H9 (cell line): ENCODE measurements at regions not wholly inside any gene's neighbourhood (a gene's known extent, or its start where the extent isn't known, plus 50 kb on each side); places are given as distances from the start of the nearest gene placed in this dataset.

Source experiments
- DNase-seq: peaks from one replicate; pipeline ENCODE4 v3.0.0-alpha.2; 2017
- H2AFZ ChIP-seq: one replicate; pipeline ENCODE4 v1.6.1; 2013; ENCODE audit warnings: mild to moderate bottlenecking, low read length, control low read depth, moderate library complexity
- H2AK5ac ChIP-seq: 2 replicates; pipeline ENCODE4 v1.6.1; 2013; ENCODE audit warnings: low read length, control low read depth, mixed read lengths; ENCODE audit not compliant: insufficient read length
- H2BK120ac ChIP-seq: one replicate; pipeline ENCODE4 v1.6.1; 2013; ENCODE audit warnings: low read depth, mild to moderate bottlenecking, low read length, control low read depth, inconsistent platforms; ENCODE audit not compliant: poor library complexity, severe bottlenecking
- H2BK12ac ChIP-seq: 2 replicates; pipeline ENCODE4 v1.6.1; 2013; ENCODE audit warnings: low read length, control low read depth, mixed read lengths, low read depth; ENCODE audit not compliant: insufficient read length
- H2BK15ac ChIP-seq: 2 replicates; pipeline ENCODE4 v1.6.1; 2013; ENCODE audit warnings: low read depth, low read length, control low read depth
- H2BK20ac ChIP-seq: one replicate; pipeline ENCODE4 v1.6.1; 2013; ENCODE audit warnings: low read depth, mild to moderate bottlenecking, low read length, control low read depth, inconsistent platforms; ENCODE audit not compliant: poor library complexity, severe bottlenecking
- H2BK5ac ChIP-seq: 2 replicates; pipeline ENCODE4 v1.6.1; 2013; ENCODE audit warnings: low read length, control low read depth, mixed read lengths; ENCODE audit not compliant: insufficient read length
- H3K14ac ChIP-seq: 2 replicates; pipeline ENCODE4 v1.6.1; 2013; ENCODE audit warnings: low read length, control low read depth; ENCODE audit not compliant: insufficient read depth
- H3K18ac ChIP-seq: 2 replicates; pipeline ENCODE4 v1.6.1; 2013; ENCODE audit warnings: low read depth, mild to moderate bottlenecking, mixed read lengths, low read length, control low read depth; ENCODE audit not compliant: insufficient read length
- H3K23ac ChIP-seq: 2 replicates; pipeline ENCODE4 v1.6.1; 2013; ENCODE audit warnings: low read length, control low read depth, mixed read lengths, low read depth; ENCODE audit not compliant: insufficient read length
- H3K23me2 ChIP-seq: 2 replicates; pipeline ENCODE4 v1.6.1; 2013; ENCODE audit warnings: low read depth, mild to moderate bottlenecking, mixed read lengths, low read length, control low read depth; ENCODE audit not compliant: insufficient read length, poor library complexity, severe bottlenecking
- H3K27ac ChIP-seq: 2 replicates; pipeline ENCODE4 v1.5.1; 2013; ENCODE audit warnings: low read length, control low read depth, mixed read lengths, low read depth; ENCODE audit not compliant: insufficient read length
- H3K27me3 ChIP-seq: 2 replicates; pipeline ENCODE4 v1.6.1; 2013; ENCODE audit warnings: low read length, control low read depth, inconsistent platforms; ENCODE audit not compliant: insufficient read depth
- H3K4ac ChIP-seq: 2 replicates; pipeline ENCODE4 v1.6.1; 2013; ENCODE audit warnings: low read depth, mild to moderate bottlenecking, control low read depth, inconsistent platforms, low read length, moderate library complexity
- H3K4me1 ChIP-seq: 2 replicates; pipeline ENCODE4 v1.6.1; 2013; ENCODE audit warnings: low read length, control low read depth, inconsistent platforms; ENCODE audit not compliant: insufficient read depth
- H3K4me2 ChIP-seq: 2 replicates; pipeline ENCODE4 v1.6.1; 2013; ENCODE audit warnings: low read length, control low read depth, mixed read lengths; ENCODE audit not compliant: insufficient read length, insufficient read depth
- H3K56ac ChIP-seq: 2 replicates; pipeline ENCODE4 v1.6.1; 2013; ENCODE audit warnings: low read depth, mild to moderate bottlenecking, mixed read lengths, low read length, control low read depth; ENCODE audit not compliant: insufficient read length
- H3K79me1 ChIP-seq: 2 replicates; pipeline ENCODE4 v1.6.1; 2013; ENCODE audit warnings: low read depth, mild to moderate bottlenecking, moderate library complexity, low read length, control low read depth, inconsistent platforms; ENCODE audit not compliant: insufficient read depth, poor library complexity, severe bottlenecking
- H3K79me2 ChIP-seq: 2 replicates; pipeline ENCODE4 v1.6.1; 2013; ENCODE audit warnings: low read length, control low read depth, inconsistent platforms; ENCODE audit not compliant: insufficient read depth
- H3K9ac ChIP-seq: 2 replicates; pipeline ENCODE4 v1.6.1; 2013; ENCODE audit warnings: low read length, control low read depth, mixed read lengths; ENCODE audit not compliant: insufficient read length; ENCODE audit errors: extremely low read depth
- H3K9me3 ChIP-seq: one replicate; pipeline ENCODE4 v1.6.1; 2013; ENCODE audit warnings: low read depth, low read length, inconsistent platforms; ENCODE audit not compliant: control insufficient read depth
- H3T11ph ChIP-seq: one replicate; pipeline ENCODE4 v1.6.1; 2013; ENCODE audit warnings: mild to moderate bottlenecking, low read length, control low read depth, inconsistent platforms
- H4K20me1 ChIP-seq: one replicate; pipeline ENCODE4 v1.6.1; 2013; ENCODE audit not compliant: control insufficient read depth, insufficient read length, insufficient read depth
- H4K5ac ChIP-seq: 2 replicates; pipeline ENCODE4 v1.6.1; 2013; ENCODE audit warnings: low read depth, mild to moderate bottlenecking, mixed read lengths, low read length, control low read depth; ENCODE audit not compliant: insufficient read length
- H4K8ac ChIP-seq: replicated peaks from 2 replicates; pipeline ENCODE4 v1.6.1; 2013; ENCODE audit warnings: low read length, control low read depth, mixed read lengths, low read depth; ENCODE audit not compliant: insufficient read length
- H4K91ac ChIP-seq: 2 replicates; pipeline ENCODE4 v1.6.1; 2013; ENCODE audit warnings: low read depth, mild to moderate bottlenecking, moderate library complexity, mixed read lengths, low read length, control low read depth; ENCODE audit not compliant: insufficient read length
- H3K27ac Mint-ChIP-seq, 3 experiments: 2 replicates in 2 of 3; 3 replicates in 1 of 3; pipeline ENCODE4 v1.8.0; 2020 to 2021; ENCODE audit warnings: mixed read lengths in 3 of 3, mild to moderate bottlenecking in 1 of 3, moderate library complexity in 1 of 3
- H3K27me3 Mint-ChIP-seq: 2 replicates; pipeline ENCODE4 v1.8.0; 2021; ENCODE audit warnings: low read depth, mild to moderate bottlenecking, moderate library complexity, mixed read lengths
- H3K36me3 Mint-ChIP-seq, 3 experiments: 2 replicates in 2 of 3; 3 replicates in 1 of 3; pipeline ENCODE4 v1.8.0; 2020 to 2021; ENCODE audit warnings: low read depth in 3 of 3, mixed read lengths in 3 of 3; ENCODE audit not compliant: insufficient read depth in 1 of 3
- H3K4me1 Mint-ChIP-seq, 2 experiments: 2 replicates each; pipeline ENCODE4 v1.8.0; 2020; ENCODE audit warnings: mixed read lengths in 2 of 2
- H3K4me3 Mint-ChIP-seq, 2 experiments: 2 replicates in 1 of 2; 3 replicates in 1 of 2; pipeline ENCODE4 v1.8.0; 2020 to 2021; ENCODE audit warnings: mild to moderate bottlenecking in 2 of 2, mixed read lengths in 2 of 2, moderate library complexity in 1 of 2
- H3K9me3 Mint-ChIP-seq, 2 experiments: 2 replicates in 1 of 2; 3 replicates in 1 of 2; pipeline ENCODE4 v1.8.0; 2020; ENCODE audit warnings: mild to moderate bottlenecking in 2 of 2, mixed read lengths in 2 of 2, moderate library complexity in 1 of 2
- CTCF ChIP-seq: fragments of 200-600 bp; sonication (generic); conservative IDR thresholded peaks from 3 replicates; pipeline ENCODE4 v1.8.0; 2021; ENCODE audit warnings: antibody characterized with exemption, mild to moderate bottlenecking
- WGBS: extraction: QIAGEN DNeasy Blood & Tissue Kit; methylation state at CpG from one replicate; pipeline ENCODE4 v1.1.7; 2013; ENCODE audit warnings: missing lambda C conversion rate, low lambda C conversion rate, mixed read lengths; ENCODE audit not compliant: insufficient read length; ENCODE audit errors: extremely low coverage; 5-methylcytosine and 5-hydroxymethylcytosine counted together

- Mint-ChIP-seq H3K4me1 (peaks cover 0 to 3% of the 10 kb centered on the region in 2 experiments; a peak in 1 of 4 replicates), H3K27ac (no peak overlapping the region), H3K9me3 (no peaks in the 10 kb centered on the region), H3K27me3 (no peaks in the 10 kb centered on the region), H3K4me3 (no peak overlapping the region), H3K36me3 (no peaks in the 10 kb centered on the region)
- Histone ChIP-seq H4K5ac (no peak overlapping the region), H3K23ac (no peak overlapping the region), H3K14ac (no peak overlapping the region), H2BK120ac (no peak overlapping the region), H3K4me2 (no peak overlapping the region), H3K56ac (no peak overlapping the region), H3T11ph (no peak overlapping the region), H3K4ac (no peak overlapping the region), H3K79me1 (no peaks in the 10 kb centered on the region), H2BK20ac (no peak overlapping the region), H4K8ac (no peak overlapping the region), H4K20me1 (no peaks in the 10 kb centered on the region), H3K79me2 (no peaks in the 10 kb centered on the region), H3K27me3 (no peaks in the 10 kb centered on the region), H2BK5ac (no peak overlapping the region), H2AFZ (no peak overlapping the region), H3K9me3 (no peaks in the 10 kb centered on the region), H2AK5ac (no peak overlapping the region), H3K23me2 (no peaks in the 10 kb centered on the region), H3K9ac (no peak overlapping the region), H2BK15ac (no peak overlapping the region), H2BK12ac (no peak overlapping the region), H3K18ac (no peak overlapping the region), H3K27ac (no peak overlapping the region), H3K4me1 (no peaks in the 10 kb centered on the region), H4K91ac (no peak overlapping the region)
- no peak for TF ChIP-seq CTCF
- no peak for DNase-seq
- no CpG with 5 or more reads among the region's 3 CpGs for WGBS
Measured at GRCh38 chr2:81087646-81088045, 783.1 kb upstream of the LRRTM1 start.
